Caco-2 (cell line): ENCODE measurements at regions not wholly inside any gene's neighbourhood (a gene's known extent, or its start where the extent isn't known, plus 50 kb on each side); places are given as distances from the start of the nearest gene placed in this dataset.

Experiments
- BruUV-seq: library from RNA; stranded (reverse); fragments of 400-500 nt; replicated peaks from 2 replicates; lab custom pipeline; 2021; lab: Mats Ljungman, UMichigan
- CTCF ChIA-PET: fragments of 300-600 bp; sonication (Branson Sonifier 250); formaldehyde crosslinking; loops from one replicate; lab custom pipeline; 2022; ENCODE audit warnings: antibody characterized with exemption; lab: Charles Lee
- POLR2A ChIA-PET: fragments of 300-600 bp; sonication (Branson Sonifier 250); formaldehyde crosslinking; loops from one replicate; lab custom pipeline; 2022; ENCODE audit warnings: antibody characterized with exemption; lab: Charles Lee
- DNase-seq, 2 experiments: peaks; one replicate each; pipeline versions ENCODE4 v3.0.0 to v3.0.0-alpha.2; 2020 to 2022
- H3K27me3 ChIP-seq: replicated peaks from 2 replicates; pipeline ENCODE4 v1.6.0; 2011; ENCODE audit warnings: low read length; ENCODE audit not compliant: control insufficient read depth, insufficient read depth
- H3K36me3 ChIP-seq: 2 replicates; pipeline ENCODE4 v1.5.1; 2011; ENCODE audit warnings: low read length; ENCODE audit not compliant: control insufficient read depth, insufficient read depth
- H3K4me1 ChIP-seq: fragments of 250-450 bp; sonication (Bioruptor Pico); 2 replicates; pipeline ENCODE4 v1.5.1; 2020; ENCODE audit warnings: mild to moderate bottlenecking
- H3K4me3 ChIP-seq: 2 replicates; pipeline ENCODE4 v1.5.1; 2011; ENCODE audit warnings: low read depth, mild to moderate bottlenecking, control low read depth, low read length
- H3K9me3 ChIP-seq: fragments of 250-450 bp; sonication (Bioruptor Pico); 2 replicates; pipeline ENCODE4 v1.5.1; 2020; ENCODE audit warnings: mild to moderate bottlenecking, moderate library complexity
- H3K27ac Mint-ChIP-seq: one replicate; pipeline ENCODE4 v1.8.0; 2022; ENCODE audit warnings: mixed read lengths; ENCODE audit not compliant: unreplicated experiment
- H3K27me3 Mint-ChIP-seq: one replicate; pipeline ENCODE4 v1.8.0; 2022; ENCODE audit warnings: mixed read lengths; ENCODE audit not compliant: insufficient read depth, unreplicated experiment
- H3K36me3 Mint-ChIP-seq: one replicate; pipeline ENCODE4 v1.8.0; 2022; ENCODE audit warnings: mild to moderate bottlenecking, mixed read lengths; ENCODE audit not compliant: insufficient read depth, unreplicated experiment
- H3K4me1 Mint-ChIP-seq: one replicate; pipeline ENCODE4 v1.8.0; 2022; ENCODE audit warnings: low read depth, mixed read lengths; ENCODE audit not compliant: unreplicated experiment
- H3K4me3 Mint-ChIP-seq: one replicate; pipeline ENCODE4 v1.8.0; 2022; ENCODE audit warnings: mild to moderate bottlenecking, moderate library complexity, mixed read lengths; ENCODE audit not compliant: unreplicated experiment
- H3K9me3 Mint-ChIP-seq: one replicate; pipeline ENCODE4 v1.8.0; 2022; ENCODE audit warnings: mixed read lengths; ENCODE audit not compliant: unreplicated experiment
- intact Hi-C: fragments of 100-400 bp; cut with micrococcal nuclease; formaldehyde crosslinking; loops from one replicate; pipeline ENCODE4 v1.10.0; 2022; ENCODE audit not compliant: unreplicated experiment
- TF ChIP-seq, protein P1 (sequence below), 2 experiments: fragments of 200-600 bp in 1 of 2; IDR thresholded peaks; 1 replicate in 1 of 2; 2 replicates in 1 of 2; pipeline versions ENCODE4 v1.5.1 to v1.8.0; 2011 to 2022; ENCODE audit warnings: antibody characterized with exemption in 1 of 2, control low read depth in 1 of 2, inconsistent platforms in 1 of 2, low read depth in 1 of 2, low read length in 1 of 2, mild to moderate bottlenecking in 1 of 2, moderate library complexity in 1 of 2; ENCODE audit not compliant: insufficient read depth in 1 of 2, severe bottlenecking in 1 of 2, unreplicated experiment in 1 of 2

DNA sequence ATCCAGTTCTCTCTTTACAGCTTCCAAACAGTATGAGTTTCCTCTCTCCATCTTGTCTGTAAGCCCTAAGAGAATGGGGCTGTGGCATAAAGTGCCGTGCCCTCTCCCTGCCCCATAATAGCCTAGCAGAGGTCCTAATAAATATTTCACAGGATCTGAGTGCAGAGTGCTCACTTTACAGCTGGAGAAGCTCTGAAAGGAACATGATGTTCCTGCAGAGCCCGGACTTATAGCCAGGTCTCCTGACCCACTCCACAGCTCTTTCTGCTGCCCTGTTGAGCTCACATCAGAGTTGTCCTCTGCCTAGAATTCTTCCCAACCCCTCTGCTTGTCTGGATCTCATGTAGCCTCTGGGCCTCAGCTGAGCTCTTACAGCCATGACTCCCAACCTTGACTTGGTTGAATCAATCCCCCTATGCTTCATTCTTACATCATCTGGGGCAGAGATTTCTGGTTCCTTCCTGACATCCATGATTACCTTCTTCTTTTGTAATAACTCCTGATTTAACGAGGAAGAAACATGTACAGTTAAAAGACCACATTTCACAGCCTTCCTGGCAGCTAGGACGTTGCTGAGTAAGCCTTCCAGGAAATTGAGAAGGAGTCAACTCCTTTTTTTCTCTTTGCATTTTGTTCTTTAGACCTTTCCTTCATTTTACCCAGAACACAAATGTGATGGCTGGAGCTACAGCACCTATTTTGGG lies 135.3 kb downstream of the RPLP1 start:
- intact Hi-C loops: no loop called here
- Histone ChIP-seq H3K36me3 (no peaks in the 10 kb centered on the region), H3K4me3 (no peak overlapping the region), H3K4me1 (peaks cover 17% of the 10 kb centered on the region), H3K9me3 (no peaks in the 10 kb centered on the region), H3K27me3 (no peaks in the 10 kb centered on the region; the same call in 1 of the 2 replicates)
- Mint-ChIP-seq H3K4me1 (peaks cover 14% of the 10 kb centered on the region), H3K9me3 (no peaks in the 10 kb centered on the region), H3K27me3 (no peaks in the 10 kb centered on the region), H3K36me3 (no peaks in the 10 kb centered on the region), H3K4me3 (no peak overlapping the region), H3K27ac (no peak overlapping the region)
- CTCF ChIA-PET: no interaction called here
- POLR2A ChIA-PET: no interaction called here
- no TSS peak for BruUV-seq
- TF ChIP-seq, protein P1, sequence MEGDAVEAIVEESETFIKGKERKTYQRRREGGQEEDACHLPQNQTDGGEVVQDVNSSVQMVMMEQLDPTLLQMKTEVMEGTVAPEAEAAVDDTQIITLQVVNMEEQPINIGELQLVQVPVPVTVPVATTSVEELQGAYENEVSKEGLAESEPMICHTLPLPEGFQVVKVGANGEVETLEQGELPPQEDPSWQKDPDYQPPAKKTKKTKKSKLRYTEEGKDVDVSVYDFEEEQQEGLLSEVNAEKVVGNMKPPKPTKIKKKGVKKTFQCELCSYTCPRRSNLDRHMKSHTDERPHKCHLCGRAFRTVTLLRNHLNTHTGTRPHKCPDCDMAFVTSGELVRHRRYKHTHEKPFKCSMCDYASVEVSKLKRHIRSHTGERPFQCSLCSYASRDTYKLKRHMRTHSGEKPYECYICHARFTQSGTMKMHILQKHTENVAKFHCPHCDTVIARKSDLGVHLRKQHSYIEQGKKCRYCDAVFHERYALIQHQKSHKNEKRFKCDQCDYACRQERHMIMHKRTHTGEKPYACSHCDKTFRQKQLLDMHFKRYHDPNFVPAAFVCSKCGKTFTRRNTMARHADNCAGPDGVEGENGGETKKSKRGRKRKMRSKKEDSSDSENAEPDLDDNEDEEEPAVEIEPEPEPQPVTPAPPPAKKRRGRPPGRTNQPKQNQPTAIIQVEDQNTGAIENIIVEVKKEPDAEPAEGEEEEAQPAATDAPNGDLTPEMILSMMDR (IDR thresholded peaks at IDR 0.05; ENCODE audit: insufficient read depth in 1 of 2, low read depth in 1 of 2, low read length in 1 of 2, severe bottlenecking in 1 of 2, unreplicated experiment in 1 of 2): no peak
- DNase-seq: no peak

DNA sequence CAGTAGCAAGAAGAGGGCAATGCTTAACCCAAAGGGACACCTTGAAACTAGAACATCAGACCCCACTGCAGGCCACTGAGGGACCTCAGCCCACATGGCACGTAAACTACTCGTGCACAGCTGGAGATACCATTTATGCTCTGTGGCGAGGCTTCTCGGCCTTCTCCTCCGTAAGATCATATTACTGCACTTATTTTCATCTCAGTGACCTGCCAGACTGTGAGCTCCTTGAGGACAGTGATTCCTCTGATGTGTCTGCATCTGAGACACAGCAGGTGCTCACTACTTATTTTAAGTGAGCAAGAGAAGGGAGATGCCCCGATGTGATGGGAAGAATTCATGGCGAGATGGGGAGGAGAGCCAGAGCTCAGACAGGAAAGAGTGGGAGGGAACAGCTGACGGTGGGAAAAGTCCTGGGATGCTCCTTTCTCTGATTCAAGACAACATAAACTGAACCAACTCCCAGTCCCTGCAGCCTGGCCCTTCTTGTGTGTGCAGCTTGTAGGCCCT lies 137.6 kb downstream of the RPLP1 start:
- H3K27ac Mint-ChIP-seq: peak overlapping the region; percentile 46

GRCh38 chr15:69590932-69591524 lies 138.4 kb downstream of the RPLP1 start:
- H3K9me3 ChIP-seq: no peaks in the 10 kb centered on the region
- DNase-seq: no peak
- H3K4me1 ChIP-seq: peaks cover 43% of the 10 kb centered on the region
- POLR2A ChIA-PET: interaction anchor here (0.5 to 1.4 kb wide), 2 partner anchors 122 to 124 kb away, joined by 5 to 6 read pairs; no protein-coding TSS in a partner anchor
- no peak overlapping the region for H3K4me3 Mint-ChIP-seq
- H3K4me1 Mint-ChIP-seq: peaks cover 20% of the 10 kb centered on the region
- CTCF ChIA-PET: interaction anchor here (0.6 to 2.0 kb wide), 6 partner anchors 11 to 129 kb away, joined by 3 to 9 read pairs (median 4); no protein-coding TSS in a partner anchor
- no peaks in the 10 kb centered on the region for H3K9me3 Mint-ChIP-seq
- TF ChIP-seq, protein P1 (IDR thresholded peaks at IDR 0.05; ENCODE audit: insufficient read depth in 1 of 2, low read depth in 1 of 2, low read length in 1 of 2, severe bottlenecking in 1 of 2, unreplicated experiment in 1 of 2): no peak
- no peaks in the 10 kb centered on the region for H3K36me3 Mint-ChIP-seq
- intact Hi-C loops: loop anchor here (5.0 kb wide), 2 partner anchors 69 to 901 kb away; no protein-coding TSS in a partner anchor
- H3K27ac Mint-ChIP-seq: peak overlapping the region; percentile 7
- H3K27me3 ChIP-seq: no peaks in the 10 kb centered on the region; the same call in 1 of the 2 replicates
- peaks cover 4% of the 10 kb centered on the region for H3K27me3 Mint-ChIP-seq
- H3K36me3 ChIP-seq: no peaks in the 10 kb centered on the region
- no peak overlapping the region for H3K4me3 ChIP-seq
- BruUV-seq: no TSS peak

More for the DNA sequence above, 137.6 kb downstream of the RPLP1 start:
- ChIA-PET CTCF (no interaction called here), POLR2A (no interaction called here)
- Histone ChIP-seq H3K4me3 (no peak overlapping the region), H3K36me3 (no peaks in the 10 kb centered on the region), H3K9me3 (no peaks in the 10 kb centered on the region), H3K4me1 (peaks cover 36% of the 10 kb centered on the region), H3K27me3 (no peaks in the 10 kb centered on the region; the same call in 1 of the 2 replicates)
- no TSS peak for BruUV-seq
- Mint-ChIP-seq H3K9me3 (no peaks in the 10 kb centered on the region), H3K36me3 (no peaks in the 10 kb centered on the region), H3K4me1 (peaks cover 20% of the 10 kb centered on the region), H3K4me3 (no peak overlapping the region), H3K27me3 (no peaks in the 10 kb centered on the region)
- intact Hi-C loops: loop anchor here (5.0 kb wide), 2 partner anchors 68 to 902 kb away; no protein-coding TSS in a partner anchor
- DNase-seq: no peak
- TF ChIP-seq, protein P1 (IDR thresholded peaks at IDR 0.05; ENCODE audit: insufficient read depth in 1 of 2, low read depth in 1 of 2, low read length in 1 of 2, severe bottlenecking in 1 of 2, unreplicated experiment in 1 of 2): no peak
